HG03571 (cell line): ENCODE measurements at regions not wholly inside any gene's neighbourhood (a gene's known extent, or its start where the extent isn't known, plus 50 kb on each side); places are given as distances from the start of the nearest gene placed in this dataset.

ENCODE experiments used
- ATAC-seq: cut with Tn5 transposase; IDR thresholded peaks from one replicate; pipeline ENCODE4 v1.9.1; 2021; ENCODE audit not compliant: unreplicated experiment

- ATAC-seq, result no peak
These were observed 991.2 kb upstream of the ACO1 start for GRCh38 chr9:31393240-31393639.

- peak; percentile 54 for ATAC-seq
These were observed 990.4 kb upstream of the ACO1 start for GRCh38 chr9:31394015-31394473.

GRCh38 chr9:31412081-31412480, 972.4 kb upstream of the ACO1 start:
- ATAC-seq, result no peak

- ATAC-seq, result no peak
These were observed 969.3 kb upstream of the ACO1 start for GRCh38 chr9:31415164-31415563.

- ATAC-seq, result no peak
These were observed 966.0 kb upstream of the ACO1 start for GRCh38 chr9:31418419-31418818.

- peak; percentile 88 for ATAC-seq
These were observed 940.6 kb upstream of the ACO1 start for GRCh38 chr9:31443630-31444457.

GRCh38 chr9:31445357-31445756, 939.1 kb upstream of the ACO1 start:
- no peak for ATAC-seq

GRCh38 chr9:31445960-31446359, 938.5 kb upstream of the ACO1 start:
- peak; percentile 66 for ATAC-seq

GRCh38 chr9:31467075-31467474, 917.4 kb upstream of the ACO1 start:
- ATAC-seq, result no peak

GRCh38 chr9:31470051-31470450, 914.4 kb upstream of the ACO1 start:
- ATAC-seq, result no peak

- no peak for ATAC-seq
These were observed 913.4 kb upstream of the ACO1 start for GRCh38 chr9:31471010-31471409.

- no peak for ATAC-seq
These were observed 897.8 kb upstream of the ACO1 start for GRCh38 chr9:31486630-31487029.

GRCh38 chr9:31490551-31491106, 893.8 kb upstream of the ACO1 start:
- no peak for ATAC-seq

GRCh38 chr9:31492229-31492628, 892.2 kb upstream of the ACO1 start:
- ATAC-seq, result no peak

GRCh38 chr9:31500422-31500821, 884.0 kb upstream of the ACO1 start:
- no peak for ATAC-seq

- ATAC-seq, result peak; percentile 54
These were observed 865.4 kb upstream of the ACO1 start for GRCh38 chr9:31519011-31519410.

- ATAC-seq, result no peak
These were observed 865.0 kb upstream of the ACO1 start for GRCh38 chr9:31519424-31519823.

GRCh38 chr9:31519826-31520225, 864.6 kb upstream of the ACO1 start:
- ATAC-seq, result no peak

GRCh38 chr9:31520301-31521085, 864.0 kb upstream of the ACO1 start:
- peak; percentile 57 for ATAC-seq

- no peak for ATAC-seq
These were observed 848.8 kb upstream of the ACO1 start for GRCh38 chr9:31535651-31536050.

GRCh38 chr9:31536471-31536870, 848.0 kb upstream of the ACO1 start:
- ATAC-seq, result no peak
